Urothelium cell line (cell line): ENCODE measurements at regions not wholly inside any gene's neighbourhood (a gene's known extent, or its start where the extent isn't known, plus 50 kb on each side); places are given as distances from the start of the nearest gene placed in this dataset.

Experiments used
- DNase-seq: peaks from one replicate; pipeline ENCODE4 v3.0.0; 2011; ENCODE audit warnings: low spot score, mixed read lengths
- FAIRE-seq: peaks from 2 replicates; lab custom pipeline; 2011; peaks lifted over from hg19 to GRCh38; lab: Jason Lieb, UNC

GRCh38 chr14:98685725-98686124 is 586.3 kb downstream of the BCL11B start:
- DNase-seq (no peak), FAIRE-seq (no peak)

GRCh38 chr14:98688446-98688845 is 583.6 kb downstream of the BCL11B start:
- no peak for FAIRE-seq
- no peak for DNase-seq

GRCh38 chr14:98689951-98690350 is 582.0 kb downstream of the BCL11B start:
- no peak for DNase-seq
- FAIRE-seq = no peak

GRCh38 chr14:98692832-98693231 is 579.2 kb downstream of the BCL11B start:
- FAIRE-seq = no peak
- DNase-seq = no peak

- no peak for FAIRE-seq
These were observed 577.5 kb downstream of the BCL11B start for GRCh38 chr14:98694541-98694940.

GRCh38 chr14:98695809-98696208 is 576.2 kb downstream of the BCL11B start:
- FAIRE-seq = no peak

More at GRCh38 chr14:98694541-98694940, 577.5 kb downstream of the BCL11B start:
- DNase-seq = no peak

GRCh38 chr14:98698341-98698740 is 573.7 kb downstream of the BCL11B start:
- FAIRE-seq (no peak), DNase-seq (no peak)

More at GRCh38 chr14:98695809-98696208, 576.2 kb downstream of the BCL11B start:
- no peak for DNase-seq

- DNase-seq (no peak), FAIRE-seq (no peak)
These were observed 571.2 kb downstream of the BCL11B start for GRCh38 chr14:98700748-98701147.

GRCh38 chr14:98701377-98701776 is 570.6 kb downstream of the BCL11B start:
- FAIRE-seq (no peak), DNase-seq (no peak)

- FAIRE-seq = no peak
- DNase-seq = no peak
These were observed 567.6 kb downstream of the BCL11B start for GRCh38 chr14:98704441-98704840.

GRCh38 chr14:98705871-98706300 is 566.1 kb downstream of the BCL11B start:
- no peak for FAIRE-seq
- no peak for DNase-seq

- FAIRE-seq (no peak), DNase-seq (no peak)
These were observed 564.5 kb downstream of the BCL11B start for GRCh38 chr14:98707522-98707921.

- DNase-seq = no peak
- no peak for FAIRE-seq
These were observed 563.4 kb downstream of the BCL11B start for GRCh38 chr14:98708555-98708954.

GRCh38 chr14:98711453-98711852 is 560.5 kb downstream of the BCL11B start:
- DNase-seq (no peak), FAIRE-seq (no peak)

GRCh38 chr14:98714626-98715425 is 557.2 kb downstream of the BCL11B start:
- FAIRE-seq = no peak
- DNase-seq = no peak

- FAIRE-seq (no peak), DNase-seq (no peak)
These were observed 555.9 kb downstream of the BCL11B start for GRCh38 chr14:98716133-98716532.

GRCh38 chr14:98721061-98721460 is 550.9 kb downstream of the BCL11B start:
- FAIRE-seq = no peak

GRCh38 chr14:98724734-98725133 is 547.3 kb downstream of the BCL11B start:
- FAIRE-seq (no peak), DNase-seq (no peak)

More at GRCh38 chr14:98721061-98721460, 550.9 kb downstream of the BCL11B start:
- no peak for DNase-seq

GRCh38 chr14:98725191-98725590 is 546.8 kb downstream of the BCL11B start:
- FAIRE-seq = no peak

GRCh38 chr14:98725676-98726075 is 546.3 kb downstream of the BCL11B start:
- no peak for FAIRE-seq

More at GRCh38 chr14:98725191-98725590, 546.8 kb downstream of the BCL11B start:
- no peak for DNase-seq

GRCh38 chr14:98726585-98727405 is 545.2 kb downstream of the BCL11B start:
- no peak for FAIRE-seq
- no peak for DNase-seq

More at GRCh38 chr14:98725676-98726075, 546.3 kb downstream of the BCL11B start:
- no peak for DNase-seq

- DNase-seq = no peak
- no peak for FAIRE-seq
These were observed 544.0 kb downstream of the BCL11B start for GRCh38 chr14:98728024-98728423.
